Muscle layer of duodenum (tissue), 2 donors: ENCODE measurements at regions not wholly inside any gene's neighbourhood (a gene's known extent, or its start where the extent isn't known, plus 50 kb on each side); places are given as distances from the start of the nearest gene placed in this dataset.
"Not testable (repeated sequence)": the region's sequence is repeated elsewhere in the genome, so short reads cannot be mapped to it uniquely, and the experiment has no call there.

ENCODE experiments used
- H3K27ac ChIP-seq: one replicate; pipeline ENCODE4 v1.7.0; 2013; ENCODE audit warnings: mild to moderate bottlenecking, low read length
- H3K27me3 ChIP-seq: one replicate; pipeline ENCODE4 v1.7.0; 2013; ENCODE audit warnings: low read depth, mild to moderate bottlenecking, control low read depth, low read length
- H3K36me3 ChIP-seq, 2 donors: one replicate each; pipeline ENCODE4 v1.7.0; 2013; ENCODE audit warnings: low read length in 2 of 2, control low read depth in 1 of 2, mild to moderate bottlenecking in 1 of 2; ENCODE audit not compliant: insufficient read depth in 2 of 2, control insufficient read depth in 1 of 2
- H3K4me1 ChIP-seq, 2 donors: one replicate each; pipeline ENCODE4 v1.7.0; 2013; ENCODE audit warnings: low read length in 2 of 2, mild to moderate bottlenecking in 2 of 2, control low read depth in 1 of 2, moderate library complexity in 1 of 2; ENCODE audit not compliant: insufficient read depth in 2 of 2, control insufficient read depth in 1 of 2
- H3K4me3 ChIP-seq, 2 donors: one replicate each; pipeline ENCODE4 v1.7.0; 2013; ENCODE audit warnings: low read length in 2 of 2, low read depth in 1 of 2, mild to moderate bottlenecking in 1 of 2
- H3K9me3 ChIP-seq, 2 donors: one replicate each; pipeline ENCODE4 v1.7.0; 2013; ENCODE audit warnings: low read length in 2 of 2, control low read depth in 1 of 2, mild to moderate bottlenecking in 1 of 2; ENCODE audit not compliant: control insufficient read depth in 1 of 2
- donor health status: healthy.

DNA sequence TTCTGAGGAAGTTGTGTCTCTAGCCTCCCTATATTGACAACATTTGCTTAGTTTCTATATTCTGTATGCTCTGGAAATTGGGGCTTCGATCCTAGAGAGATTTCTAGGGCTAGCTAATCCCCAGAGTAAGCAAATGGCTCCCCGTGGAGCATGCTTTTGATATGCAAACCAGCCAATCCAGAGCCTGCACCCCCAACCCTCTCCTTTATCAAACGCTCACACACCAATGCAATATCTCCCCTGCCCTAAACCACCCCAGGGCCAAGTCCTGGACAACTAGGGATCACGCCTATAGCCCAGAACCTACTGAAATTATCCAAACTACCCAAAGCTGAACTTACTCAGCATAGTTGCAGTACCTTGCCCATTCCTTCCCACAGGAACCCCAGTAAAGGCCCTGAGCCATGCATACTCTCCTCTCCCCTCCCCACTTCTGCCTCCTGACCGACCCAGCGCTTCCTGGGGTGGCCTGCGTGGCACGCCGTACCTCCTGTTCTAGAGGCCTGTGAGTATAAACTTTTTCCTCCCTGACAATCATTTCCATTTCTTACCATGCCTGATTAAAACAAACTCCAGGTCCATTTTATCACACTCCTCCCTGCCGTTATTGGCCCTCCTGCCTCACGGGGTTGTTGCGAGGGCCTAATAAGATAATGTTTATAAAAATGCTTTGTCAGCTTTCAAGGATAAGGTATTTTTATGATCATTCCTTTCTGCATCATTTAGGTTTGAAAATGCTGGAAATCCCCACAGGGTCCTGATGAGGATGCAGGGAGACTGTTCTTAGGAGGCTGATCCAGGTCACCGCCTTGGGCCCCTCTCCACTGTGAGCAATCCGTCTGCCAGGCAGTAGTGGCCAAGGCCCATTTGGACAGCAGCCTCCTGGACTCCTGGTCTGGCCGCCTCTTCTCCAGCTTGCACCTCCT, 102.7 kb downstream of the TENT5C start:
- Histone ChIP-seq H3K27me3 (no peaks in the 10 kb centered on the region), H3K36me3 (no peaks in the 10 kb centered on the region), H3K4me3 (no peak overlapping the region), H3K27ac (no peak overlapping the region), H3K4me1 (no peaks in the 10 kb centered on the region), H3K9me3 (no peaks in the 10 kb centered on the region)

DNA sequence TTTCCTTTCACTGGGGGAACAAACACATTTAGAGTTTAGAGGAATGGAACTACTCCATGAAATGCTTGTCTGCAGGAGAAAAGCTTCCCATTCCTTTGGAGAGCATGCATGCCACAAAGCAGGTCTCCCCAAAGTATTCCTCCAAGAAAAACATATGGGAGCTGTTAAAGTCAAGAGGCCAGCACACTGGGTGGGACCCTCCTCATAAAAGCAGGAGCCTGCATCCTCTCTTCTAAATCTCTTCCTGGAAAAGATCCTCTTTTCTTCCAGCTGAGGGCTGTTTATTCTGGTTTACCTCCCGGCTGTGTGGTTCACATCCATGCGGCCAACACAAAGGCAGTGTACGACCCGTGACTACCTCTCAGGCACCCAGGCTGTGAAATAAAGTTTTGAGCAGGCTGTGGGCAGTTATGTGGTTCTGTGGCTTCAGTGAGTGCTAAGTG, 103.4 kb downstream of the TENT5C start:
- no peak overlapping the region for H3K27ac ChIP-seq
- no peaks in the 10 kb centered on the region for H3K4me1 ChIP-seq
- no peaks in the 10 kb centered on the region for H3K36me3 ChIP-seq

GRCh38 chr1:117710710-117711109, 104.9 kb downstream of the TENT5C start:
- Histone ChIP-seq H3K27ac (no peak overlapping the region), H3K4me3 (no peak overlapping the region), H3K4me1 (no peaks in the 10 kb centered on the region), H3K36me3 (no peaks in the 10 kb centered on the region), H3K9me3 (no peaks in the 10 kb centered on the region), H3K27me3 (no peaks in the 10 kb centered on the region)

More for the DNA sequence above, 103.4 kb downstream of the TENT5C start:
- Histone ChIP-seq H3K9me3 (no peaks in the 10 kb centered on the region), H3K4me3 (no peak overlapping the region), H3K27me3 (no peaks in the 10 kb centered on the region)

GRCh38 chr1:117712621-117713020, 106.8 kb downstream of the TENT5C start:
- no peak overlapping the region for H3K4me3 ChIP-seq
- no peaks in the 10 kb centered on the region for H3K9me3 ChIP-seq
- H3K4me1 ChIP-seq = no peaks in the 10 kb centered on the region
- H3K27me3 ChIP-seq = no peaks in the 10 kb centered on the region
- no peaks in the 10 kb centered on the region for H3K36me3 ChIP-seq
- H3K27ac ChIP-seq = no peak overlapping the region

DNA sequence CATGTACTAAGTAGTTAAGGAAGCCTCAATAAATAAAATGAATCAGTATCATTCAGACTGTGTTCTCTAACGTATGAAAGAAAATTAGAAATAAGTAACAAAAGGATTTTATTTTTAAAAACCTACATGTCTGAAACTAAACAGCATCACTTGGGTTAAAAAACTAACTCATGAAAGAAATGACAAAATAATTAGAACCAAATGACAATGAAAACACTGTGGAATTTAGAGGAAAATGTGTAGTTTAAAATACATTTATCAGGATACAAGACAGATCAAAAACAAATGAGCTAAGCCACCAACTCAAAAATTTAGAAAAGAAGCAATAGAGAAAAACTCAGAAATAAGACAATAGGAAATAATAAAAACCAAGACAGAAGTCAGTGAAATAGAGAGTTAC, 108.7 kb downstream of the TENT5C start:
- Histone ChIP-seq H3K4me3 (no peak overlapping the region), H3K27me3 (no peaks in the 10 kb centered on the region), H3K9me3 (peaks cover 0 to 3% of the 10 kb centered on the region in 2 donors), H3K36me3 (no peaks in the 10 kb centered on the region), H3K27ac (no peak overlapping the region), H3K4me1 (no peaks in the 10 kb centered on the region)

- not testable (repeated sequence) for H3K27me3 ChIP-seq, H3K36me3 ChIP-seq, H3K4me3 ChIP-seq, H3K4me1 ChIP-seq, H3K27ac ChIP-seq
- H3K9me3 ChIP-seq = peaks cover 0 to 13% of the 10 kb centered on the region in 2 donors
Measured at GRCh38 chr1:117716030-117716429, 110.2 kb downstream of the TENT5C start.

DNA sequence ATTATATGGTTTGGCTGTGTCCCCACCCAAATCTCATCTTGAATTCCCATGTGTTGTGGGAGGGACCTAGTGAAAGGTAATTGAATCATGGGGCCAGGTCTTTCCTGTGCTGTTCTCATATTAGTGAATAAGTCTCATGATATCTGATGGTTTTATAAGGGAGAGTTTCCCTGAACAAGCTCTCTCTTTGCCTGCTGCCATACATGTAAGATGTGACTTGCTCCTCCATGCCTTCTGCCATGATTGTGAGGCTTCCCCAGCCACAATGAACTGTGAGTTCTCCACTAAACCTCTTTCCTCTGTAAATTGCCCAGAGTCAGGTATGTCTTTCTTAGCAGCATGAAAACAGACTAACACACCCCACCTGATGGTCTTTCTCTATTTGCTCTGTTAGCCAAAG, 112.1 kb downstream of the TENT5C start:
- H3K4me1 ChIP-seq, H3K27ac ChIP-seq, H3K4me3 ChIP-seq, H3K36me3 ChIP-seq, H3K27me3 ChIP-seq: not testable (repeated sequence)
- H3K9me3 ChIP-seq = peaks cover 0 to 13% of the 10 kb centered on the region in 2 donors

GRCh38 chr1:117718596-117718995, 112.7 kb downstream of the TENT5C start:
- not testable (repeated sequence) for H3K4me1 ChIP-seq, H3K27me3 ChIP-seq, H3K4me3 ChIP-seq, H3K27ac ChIP-seq, H3K36me3 ChIP-seq
- H3K9me3 ChIP-seq = peaks cover 0 to 13% of the 10 kb centered on the region in 2 donors

- no peaks in the 10 kb centered on the region for H3K36me3 ChIP-seq
- no peaks in the 10 kb centered on the region for H3K27me3 ChIP-seq
- H3K4me1 ChIP-seq = no peaks in the 10 kb centered on the region
- H3K27ac ChIP-seq = no peak overlapping the region
- no peak overlapping the region for H3K4me3 ChIP-seq
- peaks cover 0 to 13% of the 10 kb centered on the region in 2 donors for H3K9me3 ChIP-seq
Measured at GRCh38 chr1:117719004-117719403, 113.2 kb downstream of the TENT5C start.

DNA sequence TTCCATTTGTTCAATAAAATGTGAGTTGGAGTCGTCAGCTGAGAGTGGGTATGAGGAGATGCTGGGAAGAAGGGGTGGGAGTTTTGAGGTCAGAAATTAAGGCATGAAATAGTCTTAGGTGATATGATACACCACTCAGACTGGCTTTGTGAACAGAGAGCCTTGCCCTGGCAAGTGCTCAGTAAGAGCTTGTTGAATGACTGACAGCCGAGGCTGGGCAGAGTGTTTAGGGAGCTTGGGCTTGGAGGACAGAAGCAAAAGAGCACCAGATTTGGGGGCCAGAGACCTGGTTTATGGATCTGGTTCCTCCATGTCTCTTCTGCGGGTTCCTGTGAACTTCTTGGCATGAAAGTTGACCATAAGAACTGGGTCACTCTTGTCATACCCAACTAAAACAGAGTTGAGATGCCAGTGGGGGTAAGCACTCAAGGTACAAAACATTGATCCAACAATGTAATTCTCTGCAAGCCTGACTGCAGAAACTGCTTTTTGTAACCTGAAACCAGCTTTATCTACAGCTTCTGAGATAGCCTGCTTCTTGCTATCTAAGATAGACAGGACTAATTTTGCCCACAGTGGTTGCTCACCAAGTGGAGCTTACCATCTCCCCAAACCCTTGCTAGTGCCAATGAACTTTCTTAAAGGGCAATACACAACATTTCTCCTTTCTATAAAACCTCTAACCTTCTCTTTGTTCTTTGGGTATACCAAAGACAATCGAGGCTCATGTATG, 126.4 kb downstream of the TENT5C start:
- Histone ChIP-seq H3K27me3 (no peaks in the 10 kb centered on the region), H3K9me3 (peaks cover 0 to under 1% of the 10 kb centered on the region in 2 donors), H3K36me3 (no peaks in the 10 kb centered on the region), H3K27ac (no peak overlapping the region), H3K4me1 (peaks cover 0 to 9% of the 10 kb centered on the region in 2 donors), H3K4me3 (no peak overlapping the region)

GRCh38 chr1:117732956-117733355, 127.1 kb downstream of the TENT5C start:
- Histone ChIP-seq H3K9me3 (peaks cover 0 to 2% of the 10 kb centered on the region in 2 donors), H3K4me1 (peaks cover 0 to 9% of the 10 kb centered on the region in 2 donors)

More at GRCh38 chr1:117732956-117733355, 127.1 kb downstream of the TENT5C start:
- H3K36me3 ChIP-seq = no peaks in the 10 kb centered on the region
- H3K27ac ChIP-seq = no peak overlapping the region
- no peak overlapping the region for H3K4me3 ChIP-seq
- no peaks in the 10 kb centered on the region for H3K27me3 ChIP-seq
